ENCODE measurements at regions not wholly inside any gene's neighbourhood (a gene's known extent, or its start where the extent isn't known, plus 50 kb on each side); places are given as distances from the start of the nearest gene placed in this dataset.

- DNase-seq (ENCODE audit: low read depth), result no peak
These were observed 120.6 kb downstream of the CD47 start for GRCh38 chr3:107969994-107970819.

GRCh38 chr3:107969525-107969924 lies 121.3 kb downstream of the CD47 start:
- no peak for DNase-seq (ENCODE audit: low read depth)

- no peak for DNase-seq (ENCODE audit: low read depth)
These were observed 124.6 kb downstream of the CD47 start for GRCh38 chr3:107966276-107966675.

GRCh38 chr3:107965136-107965655 lies 125.6 kb downstream of the CD47 start:
- no peak for DNase-seq (ENCODE audit: low read depth)

- no peak for DNase-seq (ENCODE audit: low read depth)
These were observed 127.2 kb downstream of the CD47 start for GRCh38 chr3:107963581-107963980.

- DNase-seq (ENCODE audit: low read depth), result no peak
These were observed 127.9 kb downstream of the CD47 start for GRCh38 chr3:107962946-107963345.

- DNase-seq (ENCODE audit: low read depth), result no peak
These were observed 128.8 kb downstream of the CD47 start for GRCh38 chr3:107962037-107962436.

GRCh38 chr3:107959550-107960154 lies 131.2 kb downstream of the CD47 start:
- DNase-seq (ENCODE audit: low read depth), result no peak

- DNase-seq (ENCODE audit: low read depth), result no peak
These were observed 132.7 kb downstream of the CD47 start for GRCh38 chr3:107958146-107958545.

GRCh38 chr3:107956991-107957900 lies 133.6 kb downstream of the CD47 start:
- DNase-seq (ENCODE audit: low read depth), result no peak

- DNase-seq (ENCODE audit: low read depth), result no peak
These were observed 136.0 kb downstream of the CD47 start for GRCh38 chr3:107954845-107955244.

GRCh38 chr3:107953722-107954121 lies 137.1 kb downstream of the CD47 start:
- DNase-seq (ENCODE audit: low read depth), result no peak

- DNase-seq (ENCODE audit: low read depth), result no peak
These were observed 139.7 kb downstream of the CD47 start for GRCh38 chr3:107951126-107951525.

GRCh38 chr3:107950417-107950816 lies 140.4 kb downstream of the CD47 start:
- DNase-seq (ENCODE audit: low read depth), result no peak

- DNase-seq (ENCODE audit: low read depth), result no peak
These were observed 141.3 kb downstream of the CD47 start for GRCh38 chr3:107949394-107949970.

- DNase-seq (ENCODE audit: low read depth), result no peak
These were observed 143.6 kb downstream of the CD47 start for GRCh38 chr3:107947203-107947602.

- DNase-seq (ENCODE audit: low read depth), result no peak
These were observed 144.1 kb downstream of the CD47 start for GRCh38 chr3:107946700-107947099.

- no peak for DNase-seq (ENCODE audit: low read depth)
These were observed 145.3 kb downstream of the CD47 start for GRCh38 chr3:107945417-107946094.

GRCh38 chr3:107943786-107944523 lies 146.9 kb downstream of the CD47 start:
- DNase-seq (ENCODE audit: low read depth), result no peak

- DNase-seq (ENCODE audit: low read depth), result no peak
These were observed 147.7 kb downstream of the CD47 start for GRCh38 chr3:107942951-107943749.
